ENCODE measurements at regions not wholly inside any gene's neighbourhood (a gene's known extent, or its start where the extent isn't known, plus 50 kb on each side); places are given as distances from the start of the nearest gene placed in this dataset.

GRCh38 chrX:7242613-7243012 lies 94.7 kb upstream of the PUDP start:
- Histone ChIP-seq H3K27ac (ENCODE audit: low read depth, low read length) (no peak overlapping the region), H3K27me3 (ENCODE audit: control insufficient read depth, low read length) (no peaks in the 10 kb centered on the region), H3K4me3 (ENCODE audit: low read length) (no peak overlapping the region), H3K4me2 (ENCODE audit: low read length) (0 out of 2 replicates have a peak overlapping the region, but pooled peaks have one; percentile 16), H3K79me2 (ENCODE audit: control insufficient read depth, low read length) (peaks cover 16% of the 10 kb centered on the region), H3K9me3 (ENCODE audit: control insufficient read depth, insufficient read depth, low read length) (no peaks in the 10 kb centered on the region), H3K4me1 (ENCODE audit: control insufficient read depth, low read length) (peaks cover 57% of the 10 kb centered on the region), H4K20me1 (ENCODE audit: control insufficient read depth, insufficient read depth, low read depth, low read length) (no peaks in the 10 kb centered on the region), H3F3A (ENCODE audit: control insufficient read depth, insufficient read depth) (0 out of 2 replicates have a peak, but pooled peaks cover 2% of the 10 kb centered on the region), H3K36me3 (ENCODE audit: control insufficient read depth, low read length) (no peaks in the 10 kb centered on the region), H3K9me2 (replicated peaks; ENCODE audit: control insufficient read depth, low read length) (no peaks in the 10 kb centered on the region)
- TF ChIP-seq EZH2phosphoT487 (IDR thresholded peaks at IDR 0.05; ENCODE audit: borderline replicate concordance, low read length) = no peak
- TF ChIP-seq, protein P1, sequence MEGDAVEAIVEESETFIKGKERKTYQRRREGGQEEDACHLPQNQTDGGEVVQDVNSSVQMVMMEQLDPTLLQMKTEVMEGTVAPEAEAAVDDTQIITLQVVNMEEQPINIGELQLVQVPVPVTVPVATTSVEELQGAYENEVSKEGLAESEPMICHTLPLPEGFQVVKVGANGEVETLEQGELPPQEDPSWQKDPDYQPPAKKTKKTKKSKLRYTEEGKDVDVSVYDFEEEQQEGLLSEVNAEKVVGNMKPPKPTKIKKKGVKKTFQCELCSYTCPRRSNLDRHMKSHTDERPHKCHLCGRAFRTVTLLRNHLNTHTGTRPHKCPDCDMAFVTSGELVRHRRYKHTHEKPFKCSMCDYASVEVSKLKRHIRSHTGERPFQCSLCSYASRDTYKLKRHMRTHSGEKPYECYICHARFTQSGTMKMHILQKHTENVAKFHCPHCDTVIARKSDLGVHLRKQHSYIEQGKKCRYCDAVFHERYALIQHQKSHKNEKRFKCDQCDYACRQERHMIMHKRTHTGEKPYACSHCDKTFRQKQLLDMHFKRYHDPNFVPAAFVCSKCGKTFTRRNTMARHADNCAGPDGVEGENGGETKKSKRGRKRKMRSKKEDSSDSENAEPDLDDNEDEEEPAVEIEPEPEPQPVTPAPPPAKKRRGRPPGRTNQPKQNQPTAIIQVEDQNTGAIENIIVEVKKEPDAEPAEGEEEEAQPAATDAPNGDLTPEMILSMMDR (IDR thresholded peaks at IDR 0.05; ENCODE audit: low read depth, low read length, poor library complexity, severe bottlenecking) = no peak

- Histone ChIP-seq H3K9me2 (replicated peaks; ENCODE audit: control insufficient read depth, low read length) (no peaks in the 10 kb centered on the region), H3K4me3 (ENCODE audit: low read length) (no peak overlapping the region), H3K27me3 (ENCODE audit: control insufficient read depth, low read length) (no peaks in the 10 kb centered on the region), H3K36me3 (ENCODE audit: control insufficient read depth, low read length) (no peaks in the 10 kb centered on the region), H3K4me2 (ENCODE audit: low read length) (no peak overlapping the region), H3F3A (ENCODE audit: control insufficient read depth, insufficient read depth) (0 out of 2 replicates have a peak, but pooled peaks cover 2% of the 10 kb centered on the region), H3K27ac (ENCODE audit: low read depth, low read length) (no peak overlapping the region), H4K20me1 (ENCODE audit: control insufficient read depth, insufficient read depth, low read depth, low read length) (no peaks in the 10 kb centered on the region), H3K4me1 (ENCODE audit: control insufficient read depth, low read length) (peaks cover 45% of the 10 kb centered on the region), H3K9me3 (ENCODE audit: control insufficient read depth, insufficient read depth, low read length) (no peaks in the 10 kb centered on the region), H3K79me2 (ENCODE audit: control insufficient read depth, low read length) (peaks cover 16% of the 10 kb centered on the region)
- TF ChIP-seq, protein P1 (IDR thresholded peaks at IDR 0.05; ENCODE audit: low read depth, low read length, poor library complexity, severe bottlenecking) = no peak
- no peak for TF ChIP-seq EZH2phosphoT487 (IDR thresholded peaks at IDR 0.05; ENCODE audit: borderline replicate concordance, low read length)
Observed at GRCh38 chrX:7240929-7241328, 93.0 kb upstream of the PUDP start.

DNA sequence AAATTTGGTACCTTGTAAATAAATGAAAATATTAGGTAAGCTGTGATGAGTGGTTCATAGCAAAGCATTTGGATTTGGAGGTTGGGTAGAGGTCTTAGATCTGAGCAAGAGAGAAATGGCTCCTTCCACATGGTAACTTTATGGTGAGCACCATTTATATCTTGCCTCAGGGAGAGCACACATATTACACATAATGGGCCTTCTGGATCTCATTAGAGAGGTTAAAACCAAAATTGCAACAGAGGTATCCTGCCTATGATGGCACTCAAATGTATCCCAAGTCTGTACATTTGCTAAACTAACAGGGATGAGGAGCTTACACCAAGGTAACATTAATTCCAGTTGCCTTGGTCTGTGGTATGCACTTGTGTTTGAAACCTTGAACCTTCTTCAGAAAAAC lies 87.1 kb upstream of the PUDP start:
- Histone ChIP-seq H3K9me2 (replicated peaks; ENCODE audit: control insufficient read depth, low read length) (no peaks in the 10 kb centered on the region), H3K4me3 (ENCODE audit: low read length) (no peak overlapping the region), H3K4me2 (ENCODE audit: low read length) (no peak overlapping the region), H3K27ac (ENCODE audit: low read depth, low read length) (no peak overlapping the region), H3K9me3 (ENCODE audit: control insufficient read depth, insufficient read depth, low read length) (no peaks in the 10 kb centered on the region), H3F3A (ENCODE audit: control insufficient read depth, insufficient read depth) (0 out of 2 replicates have a peak, but pooled peaks cover 2% of the 10 kb centered on the region), H3K4me1 (ENCODE audit: control insufficient read depth, low read length) (peaks cover 49% of the 10 kb centered on the region), H3K79me2 (ENCODE audit: control insufficient read depth, low read length) (peaks cover 33% of the 10 kb centered on the region), H4K20me1 (ENCODE audit: control insufficient read depth, insufficient read depth, low read depth, low read length) (no peaks in the 10 kb centered on the region), H3K36me3 (ENCODE audit: control insufficient read depth, low read length) (peaks cover 2% of the 10 kb centered on the region; the same call in 1 of the 2 replicates), H3K27me3 (ENCODE audit: control insufficient read depth, low read length) (no peaks in the 10 kb centered on the region)
- TF ChIP-seq EZH2phosphoT487 (IDR thresholded peaks at IDR 0.05; ENCODE audit: borderline replicate concordance, low read length) = no peak
- TF ChIP-seq, protein P1 (IDR thresholded peaks at IDR 0.05; ENCODE audit: low read depth, low read length, poor library complexity, severe bottlenecking) = no peak

Measured in DOHH2 (cell line).